Erythroblast (primary cell): ENCODE measurements at regions not wholly inside any gene's neighbourhood (a gene's known extent, or its start where the extent isn't known, plus 50 kb on each side); places are given as distances from the start of the nearest gene placed in this dataset.

Experiments
- GATA1 ChIP-seq: IDR thresholded peaks from 2 replicates; pipeline ENCODE4 v1.6.1; 2011; ENCODE audit warnings: low read depth, mild to moderate bottlenecking, control low read depth, low read length, moderate library complexity
- POLR2A ChIP-seq: IDR thresholded peaks from 2 replicates; pipeline ENCODE4 v1.6.1; 2011; ENCODE audit warnings: mild to moderate bottlenecking, low read length

DNA sequence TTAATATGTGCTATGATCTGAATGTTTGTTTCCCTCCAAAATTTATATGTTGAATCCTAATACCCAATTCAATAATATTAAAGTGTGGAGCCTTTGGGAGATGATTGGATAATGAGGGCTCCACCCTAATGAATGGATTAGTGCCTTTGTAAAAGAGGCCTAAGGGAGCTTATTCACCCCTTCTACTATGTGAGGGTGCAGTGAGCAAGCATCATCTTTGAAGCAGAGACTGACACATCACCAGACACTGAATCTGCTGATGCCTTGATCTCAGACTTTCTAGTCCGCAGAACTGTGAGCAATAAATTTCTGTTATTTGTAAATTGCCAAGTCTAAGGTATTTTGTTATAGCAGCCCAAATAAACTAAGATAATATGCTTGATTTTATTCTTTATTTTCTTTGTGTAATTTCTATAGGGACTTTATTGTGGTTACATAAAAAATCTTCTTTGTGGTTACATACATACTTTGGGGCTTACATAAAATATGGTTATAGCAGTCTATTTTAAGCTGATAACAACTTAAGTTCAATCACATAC lies 131.1 kb upstream of the SLC38A2 start:
- TF ChIP-seq POLR2A (no peak), GATA1 (no peak)
